GM18517 (cell line): ENCODE measurements at regions not wholly inside any gene's neighbourhood (a gene's known extent, or its start where the extent isn't known, plus 50 kb on each side); places are given as distances from the start of the nearest gene placed in this dataset.

Experiments
- ATAC-seq: cut with Tn5 transposase; IDR thresholded peaks from one replicate; pipeline ENCODE4 v1.9.1; 2021; ENCODE audit warnings: mild to moderate bottlenecking, moderate library complexity; ENCODE audit not compliant: unreplicated experiment

GRCh38 chr14:87816416-87816815 lies 176.6 kb downstream of the GALC start:
- ATAC-seq, result no peak

- no peak for ATAC-seq
Observed at GRCh38 chr14:87815121-87815520, 177.9 kb downstream of the GALC start.

- ATAC-seq, result no peak
Observed at GRCh38 chr14:87813686-87814085, 179.3 kb downstream of the GALC start.

GRCh38 chr14:87813211-87813610 lies 179.8 kb downstream of the GALC start:
- ATAC-seq, result no peak

GRCh38 chr14:87811246-87811645 lies 181.7 kb downstream of the GALC start:
- no peak for ATAC-seq

DNA sequence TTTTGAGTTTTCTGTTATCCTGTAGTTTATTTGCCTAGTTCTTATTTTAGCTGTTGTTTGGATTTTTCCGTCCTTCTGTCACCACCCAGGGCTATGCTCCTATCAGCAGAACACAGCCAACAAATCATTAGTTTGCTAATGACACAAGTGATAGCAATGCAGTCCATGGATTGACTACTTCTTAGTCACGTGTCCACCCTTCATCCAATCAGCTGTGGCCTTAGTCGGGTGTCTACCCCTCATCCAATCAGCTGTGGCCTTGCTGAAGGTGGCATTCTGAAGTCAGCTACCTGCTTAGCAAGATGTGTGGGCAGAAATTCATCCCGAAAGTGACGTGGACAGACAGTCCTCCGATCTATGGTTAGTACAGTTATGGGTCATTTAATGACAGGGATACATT lies 182.3 kb downstream of the GALC start:
- no peak for ATAC-seq

DNA sequence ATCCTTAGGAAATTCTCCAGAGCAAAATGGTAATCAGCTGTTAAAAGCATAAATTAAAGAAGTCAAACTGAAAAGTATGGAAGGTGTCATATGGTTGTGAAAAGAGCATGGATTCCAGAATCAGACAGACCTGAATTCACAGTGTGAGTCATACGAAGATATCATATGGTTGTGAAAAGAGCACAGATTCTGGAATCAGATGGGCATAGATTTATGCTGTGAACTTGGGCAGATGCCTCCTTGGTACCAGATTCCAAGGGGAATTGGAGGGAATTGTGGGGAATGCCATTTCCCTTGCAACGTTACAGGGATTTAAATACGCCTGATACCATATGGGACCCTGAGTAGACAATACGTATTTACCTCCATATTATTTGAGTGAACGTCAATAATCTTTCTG lies 183.7 kb downstream of the GALC start:
- no peak for ATAC-seq

- ATAC-seq, result peak; percentile 74
Observed at GRCh38 chr14:87805315-87805723, 187.7 kb downstream of the GALC start.

- ATAC-seq, result no peak
Observed at GRCh38 chr14:87800216-87800615, 192.8 kb downstream of the GALC start.

DNA sequence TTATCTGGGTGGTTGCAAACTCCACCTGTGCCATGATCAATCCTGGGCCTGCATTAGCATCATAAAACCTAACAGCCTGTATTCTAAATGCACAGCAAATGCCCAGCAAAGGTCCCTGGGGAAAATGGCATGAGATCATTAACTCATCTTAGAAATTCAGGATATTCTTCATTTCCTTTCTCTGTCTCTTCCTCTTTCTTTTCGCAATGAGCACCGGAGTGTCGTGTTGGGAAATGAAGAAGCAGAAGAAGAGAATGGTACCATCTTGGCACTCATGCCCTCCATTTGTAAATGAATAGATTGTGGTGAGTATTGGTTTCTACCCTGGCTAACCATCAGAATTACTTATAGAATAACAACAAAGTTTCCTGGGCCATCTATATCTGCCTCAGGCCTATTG lies 193.6 kb downstream of the GALC start:
- ATAC-seq, result no peak

- ATAC-seq, result no peak
Observed at GRCh38 chr14:87797001-87797400, 196.0 kb downstream of the GALC start.

DNA sequence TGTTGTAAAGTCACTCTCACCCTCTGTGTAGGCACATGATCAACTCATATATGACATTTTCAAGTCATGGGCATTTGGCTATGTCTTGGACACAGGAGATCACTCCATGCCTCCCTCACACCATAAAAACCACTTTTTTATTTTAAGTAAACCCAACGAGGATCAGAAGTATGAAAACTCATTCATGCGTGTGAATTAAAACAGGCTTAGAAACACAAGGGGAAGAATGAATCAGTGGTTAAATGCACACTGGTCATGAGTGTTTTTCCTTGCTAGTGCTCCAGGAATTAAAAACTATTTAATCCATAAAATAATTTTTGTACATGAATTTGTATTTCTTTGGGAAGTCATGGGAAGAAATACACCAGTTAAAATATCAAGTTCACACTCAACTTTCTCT lies 198.4 kb downstream of the GALC start:
- no peak for ATAC-seq

DNA sequence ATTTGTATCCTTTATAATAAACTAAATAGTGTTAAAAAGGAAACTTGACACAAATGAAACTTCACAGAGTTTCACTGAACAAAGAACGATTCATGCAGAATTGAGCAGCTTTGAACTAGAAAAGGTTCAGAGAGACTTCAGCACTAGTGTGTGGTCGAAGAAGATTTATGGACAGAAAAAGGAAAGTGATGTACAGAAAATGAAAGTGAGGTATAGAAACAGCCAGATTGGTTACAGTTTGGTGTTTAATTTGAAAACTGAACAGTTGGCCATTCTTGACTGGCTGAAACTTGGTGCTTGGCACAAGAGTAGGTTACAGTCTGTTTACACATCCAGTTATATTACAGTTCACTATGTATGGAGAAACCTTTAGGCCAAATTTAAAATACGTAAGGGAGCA lies 207.1 kb downstream of the GALC start:
- ATAC-seq, result no peak

DNA sequence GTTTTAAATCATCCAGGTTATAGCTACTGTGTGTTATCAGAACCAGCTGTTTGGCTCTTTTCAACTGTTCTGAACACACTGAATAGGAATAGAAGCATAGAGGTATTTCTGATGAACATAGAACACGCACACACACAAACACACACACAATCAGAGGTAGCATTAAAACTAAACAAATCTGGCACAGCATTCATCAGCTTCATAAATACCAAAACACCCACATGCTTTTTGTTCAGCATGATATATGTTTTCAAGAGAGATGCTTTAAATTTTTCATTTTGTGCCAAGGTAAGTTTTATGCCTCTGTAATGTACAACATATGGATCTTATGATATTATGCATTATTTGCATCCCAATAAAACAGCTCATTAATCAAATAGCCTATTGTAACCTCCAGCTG lies 208.6 kb downstream of the GALC start:
- ATAC-seq, result no peak

DNA sequence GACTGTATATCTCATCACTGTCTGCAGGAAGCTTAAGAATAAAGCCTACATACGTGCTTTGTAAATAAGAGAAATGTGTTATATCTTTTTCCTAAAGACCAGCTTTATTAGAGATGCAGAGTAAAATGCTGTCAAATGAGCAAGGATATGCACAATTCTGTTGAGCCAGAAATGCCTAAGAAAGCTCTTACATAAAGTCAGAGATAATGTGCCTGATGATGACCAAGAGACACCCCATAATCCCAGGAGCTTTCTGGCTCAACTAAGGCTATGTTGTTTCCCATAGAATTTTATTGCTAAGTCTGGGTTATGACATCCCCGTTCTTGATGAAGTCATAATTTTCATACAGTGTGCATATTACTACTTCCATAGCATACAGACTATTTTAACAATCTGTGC lies 209.9 kb downstream of the GALC start:
- ATAC-seq, result no peak

GRCh38 chr14:87772854-87773253 lies 220.1 kb downstream of the GALC start:
- ATAC-seq, result no peak

DNA sequence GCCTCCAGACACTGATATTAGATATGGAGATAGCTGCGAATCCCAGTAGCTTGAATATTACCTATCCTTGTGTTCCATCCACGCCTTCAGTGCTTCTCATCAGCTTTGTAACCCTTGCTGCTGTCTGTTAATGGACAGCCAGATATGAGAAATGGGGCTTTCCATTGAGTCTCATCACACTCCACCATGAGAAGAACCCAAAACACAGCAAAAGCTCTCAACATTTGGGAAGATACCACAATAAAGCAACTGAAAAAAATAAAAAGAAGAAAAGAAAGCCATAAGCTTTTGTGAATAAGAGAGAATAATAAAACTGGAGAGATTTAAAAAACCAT lies 225.4 kb downstream of the GALC start:
- ATAC-seq, result peak; percentile 83

- no peak for ATAC-seq
Observed at GRCh38 chr14:87758876-87759275, 234.1 kb downstream of the GALC start.

- peak; percentile 78 for ATAC-seq
Observed at GRCh38 chr14:87756661-87757060, 236.3 kb downstream of the GALC start.

DNA sequence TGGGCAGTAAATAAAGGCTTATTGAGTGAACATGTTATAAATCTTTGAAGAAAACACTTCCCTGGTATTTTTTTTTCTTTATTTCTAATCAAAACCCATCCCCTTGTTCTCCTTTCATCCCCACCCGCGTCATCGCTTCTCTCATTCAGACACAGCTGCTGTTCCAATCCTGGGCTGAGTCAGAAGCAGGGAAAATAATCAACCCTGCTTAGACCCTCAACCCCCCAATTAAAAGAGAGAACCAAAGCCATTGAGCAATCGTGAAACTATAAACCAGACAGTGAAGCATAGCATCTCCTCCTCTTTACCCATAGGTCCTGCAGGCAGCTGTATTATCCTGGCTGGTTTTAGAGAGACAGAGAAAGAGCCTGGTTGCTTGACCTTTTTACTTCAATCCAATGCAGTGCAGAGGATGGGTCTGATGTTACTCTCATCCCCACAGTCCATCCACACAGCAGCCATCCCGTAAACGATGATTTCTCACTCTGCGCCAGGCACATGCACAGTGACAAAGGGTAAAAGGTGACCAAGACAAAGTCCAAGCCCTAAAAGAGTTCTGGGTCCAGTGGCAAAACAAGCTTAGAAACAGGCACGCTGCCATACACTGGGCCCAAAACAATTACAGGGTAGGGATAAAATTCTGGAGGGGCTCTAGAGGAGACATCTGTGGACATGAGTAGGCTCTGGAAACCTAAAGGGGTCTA lies 238.3 kb downstream of the GALC start:
- ATAC-seq, result no peak

GRCh38 chr14:87748558-87748957 lies 244.4 kb downstream of the GALC start:
- no peak for ATAC-seq

DNA sequence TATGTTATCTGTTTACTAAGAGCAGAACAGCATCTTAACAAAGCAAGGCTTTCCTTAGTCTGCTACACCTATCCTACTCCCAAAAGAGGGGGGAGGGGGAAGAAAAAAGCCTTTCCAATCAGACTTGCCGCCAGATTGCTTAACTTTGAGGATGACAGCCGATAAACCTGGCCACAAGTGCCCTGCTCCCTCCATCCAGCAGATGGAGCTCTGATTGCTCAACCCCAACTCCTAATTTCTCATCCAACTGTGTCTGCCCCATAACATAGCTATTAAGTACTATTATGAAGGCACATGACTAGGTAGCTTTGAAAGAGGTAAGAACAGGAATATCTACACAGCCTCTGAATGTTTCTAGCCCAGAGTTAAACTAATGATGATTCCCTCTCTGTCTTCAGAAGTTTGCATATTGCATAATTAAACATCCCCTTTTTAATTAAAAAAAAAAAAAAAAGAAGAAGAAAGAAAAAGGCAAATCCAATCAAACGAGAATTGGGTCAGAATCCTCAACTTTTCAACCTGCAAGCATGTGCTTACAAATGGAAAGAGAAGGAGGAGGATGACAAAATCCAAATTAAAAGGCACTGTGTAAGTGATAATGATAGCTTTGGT lies 247.4 kb downstream of the GALC start:
- peak; percentile 64 for ATAC-seq
